Vagina (tissue), 2 donors: ENCODE measurements at regions not wholly inside any gene's neighbourhood (a gene's known extent, or its start where the extent isn't known, plus 50 kb on each side); places are given as distances from the start of the nearest gene placed in this dataset.

ENCODE experiments used
- CTCF ChIP-seq, 3 experiments: fragments of 450-650 bp in 2 of 3; fragments of 200-600 bp in 1 of 3; sonication (generic) in 1 of 3; IDR thresholded peaks; one replicate each; pipeline ENCODE4 v1.5.1; 2017 to 2019; ENCODE audit warnings: antibody characterized with exemption in 3 of 3, mild to moderate bottlenecking in 2 of 3, moderate library complexity in 2 of 3
- POLR2AphosphoS5 ChIP-seq, 2 donors: sonication (generic); formaldehyde crosslinking; IDR thresholded peaks; one replicate each; pipeline ENCODE4 v1.9.0; 2017; ENCODE audit warnings: antibody characterized with exemption in 2 of 2, mild to moderate bottlenecking in 2 of 2, low read depth in 1 of 2; ENCODE audit not compliant: insufficient read depth in 1 of 2

- no peak for TF ChIP-seq CTCF (IDR thresholded peaks at IDR 0.05)
- TF ChIP-seq POLR2AphosphoS5 (IDR thresholded peaks at IDR 0.05; ENCODE audit: insufficient read depth in 1 of 2, low read depth in 1 of 2) = no peak
Observed at GRCh38 chr1:82586473-82586872, 785.7 kb downstream of the ADGRL2 start.
